ENCODE measurements at regions not wholly inside any gene's neighbourhood (a gene's known extent, or its start where the extent isn't known, plus 50 kb on each side); places are given as distances from the start of the nearest gene placed in this dataset.
"Not testable (repeated sequence)": the region's sequence is repeated elsewhere in the genome, so short reads cannot be mapped to it uniquely, and the experiment has no call there.

DNA sequence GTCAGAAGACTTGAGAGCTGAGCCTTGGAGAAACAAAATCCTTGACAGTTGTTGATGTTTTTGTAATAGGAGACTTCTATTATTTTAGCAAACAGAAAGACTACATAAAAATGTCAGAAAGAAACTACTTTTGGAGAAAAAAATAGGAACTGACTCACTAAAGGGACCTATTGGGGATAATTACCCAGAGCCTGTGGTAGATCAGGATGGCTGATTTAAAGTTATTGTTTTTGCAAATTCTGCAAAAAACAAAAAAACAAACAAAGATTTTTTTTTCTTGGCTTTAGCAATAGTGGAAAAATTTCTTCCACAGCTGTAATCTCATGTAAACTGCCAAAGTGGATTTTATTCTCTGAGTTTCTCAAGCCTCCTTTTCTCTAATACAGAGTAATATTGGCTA is 101.5 kb upstream of the SATB1 start:
- Histone ChIP-seq H3K4me1 (no peaks in the 10 kb centered on the region), H3K36me3 (no peaks in the 10 kb centered on the region), H3K27ac (no peak overlapping the region), H3K4me3 (no peak overlapping the region), H3K27me3 (no peaks in the 10 kb centered on the region), H3K9me3 (no peaks in the 10 kb centered on the region)
- intact Hi-C loops (cut with DNase I), result no loop called here
- TF ChIP-seq EP300 (IDR thresholded peaks at IDR 0.05) (no peak), POLR2A (IDR thresholded peaks at IDR 0.05) (no peak), POLR2AphosphoS5 (IDR thresholded peaks at IDR 0.05) (no peak)
- TF ChIP-seq, protein P1, sequence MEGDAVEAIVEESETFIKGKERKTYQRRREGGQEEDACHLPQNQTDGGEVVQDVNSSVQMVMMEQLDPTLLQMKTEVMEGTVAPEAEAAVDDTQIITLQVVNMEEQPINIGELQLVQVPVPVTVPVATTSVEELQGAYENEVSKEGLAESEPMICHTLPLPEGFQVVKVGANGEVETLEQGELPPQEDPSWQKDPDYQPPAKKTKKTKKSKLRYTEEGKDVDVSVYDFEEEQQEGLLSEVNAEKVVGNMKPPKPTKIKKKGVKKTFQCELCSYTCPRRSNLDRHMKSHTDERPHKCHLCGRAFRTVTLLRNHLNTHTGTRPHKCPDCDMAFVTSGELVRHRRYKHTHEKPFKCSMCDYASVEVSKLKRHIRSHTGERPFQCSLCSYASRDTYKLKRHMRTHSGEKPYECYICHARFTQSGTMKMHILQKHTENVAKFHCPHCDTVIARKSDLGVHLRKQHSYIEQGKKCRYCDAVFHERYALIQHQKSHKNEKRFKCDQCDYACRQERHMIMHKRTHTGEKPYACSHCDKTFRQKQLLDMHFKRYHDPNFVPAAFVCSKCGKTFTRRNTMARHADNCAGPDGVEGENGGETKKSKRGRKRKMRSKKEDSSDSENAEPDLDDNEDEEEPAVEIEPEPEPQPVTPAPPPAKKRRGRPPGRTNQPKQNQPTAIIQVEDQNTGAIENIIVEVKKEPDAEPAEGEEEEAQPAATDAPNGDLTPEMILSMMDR (IDR thresholded peaks at IDR 0.05), result no peak
- no peak for DNase-seq

DNA sequence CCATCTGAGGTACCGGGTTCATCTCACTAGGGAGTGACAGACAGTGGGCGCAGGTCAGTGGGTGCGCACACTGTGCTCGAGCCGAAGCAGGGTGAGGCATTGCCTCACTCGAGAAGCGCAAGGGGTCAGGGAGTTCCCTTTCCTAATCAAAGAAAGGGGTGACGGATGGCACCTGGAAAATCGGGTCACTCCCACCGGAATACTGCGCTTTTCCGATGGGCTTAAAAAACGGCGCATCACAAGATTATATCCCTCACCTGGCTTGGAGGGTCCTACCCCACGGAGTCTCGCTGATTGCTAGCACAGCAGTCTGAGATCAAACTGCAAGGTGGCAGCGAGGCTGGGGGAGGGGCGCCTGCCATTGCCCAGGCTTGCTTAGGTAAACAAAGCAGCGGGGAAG is 91.0 kb upstream of the SATB1 start:
- H3K27me3 ChIP-seq; H3K4me3 ChIP-seq; H3K4me1 ChIP-seq; intact Hi-C loops (cut with DNase I); DNase-seq; H3K36me3 ChIP-seq; H3K27ac ChIP-seq; H3K9me3 ChIP-seq: not testable (repeated sequence)
- 91 to 96% methylated on average over 17 to 19 of the region's 19 CpGs for WGBS, 2 donors

DNA sequence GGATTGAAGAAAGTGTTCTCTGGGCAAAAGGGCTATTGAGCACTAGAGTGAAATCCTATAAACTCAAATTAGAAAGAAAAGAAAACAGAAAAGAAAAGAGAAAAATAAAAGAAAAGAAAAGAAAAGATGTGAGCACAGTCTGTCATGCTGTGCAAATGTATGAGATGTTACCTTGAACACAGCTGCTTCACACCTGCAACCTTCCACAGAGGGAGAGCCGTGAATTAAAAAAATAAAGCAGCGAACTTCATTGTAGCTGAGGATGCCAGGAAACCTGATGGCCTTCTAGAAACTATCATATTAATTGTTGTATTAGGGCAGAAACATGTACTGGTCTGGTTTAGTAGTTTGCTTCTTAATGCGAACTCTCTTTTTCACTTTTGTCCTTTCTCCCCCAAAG is 88.0 kb upstream of the SATB1 start:
- intact Hi-C loops (cut with DNase I), result no loop called here
- TF ChIP-seq POLR2A (IDR thresholded peaks at IDR 0.05) (no peak), EP300 (IDR thresholded peaks at IDR 0.05) (no peak)

DNA sequence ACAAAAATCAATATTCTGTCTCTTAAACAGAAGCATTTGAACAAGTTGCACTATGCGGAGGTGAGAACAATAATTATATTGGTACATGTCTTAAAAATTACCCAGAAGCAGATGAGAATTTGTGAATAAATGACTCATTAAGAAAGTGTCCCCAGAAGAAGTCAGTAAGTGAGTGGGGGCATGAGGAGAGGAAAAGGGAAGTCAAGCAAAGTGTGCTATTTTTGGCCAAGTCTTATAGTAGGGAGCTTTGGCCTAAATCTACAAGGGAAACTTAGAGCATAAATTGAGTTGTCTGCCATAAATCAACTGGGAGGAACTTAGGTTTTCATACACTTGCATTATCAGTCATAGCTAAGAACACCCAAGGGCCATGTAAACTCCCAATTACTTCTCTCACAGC is 86.9 kb upstream of the SATB1 start:
- intact Hi-C loops (cut with DNase I), result no loop called here
- DNase-seq, result no peak
- no peak overlapping the region for H3K27ac ChIP-seq
- TF ChIP-seq EP300 (IDR thresholded peaks at IDR 0.05) (no peak), POLR2AphosphoS5 (IDR thresholded peaks at IDR 0.05) (no peak), POLR2A (IDR thresholded peaks at IDR 0.05) (no peak)
- TF ChIP-seq, protein P1 (IDR thresholded peaks at IDR 0.05), result no peak
- no peaks in the 10 kb centered on the region for H3K27me3 ChIP-seq
- H3K36me3 ChIP-seq, result no peaks in the 10 kb centered on the region
- H3K4me1 ChIP-seq, result no peaks in the 10 kb centered on the region
- H3K4me3 ChIP-seq, result no peak overlapping the region
- no peaks in the 10 kb centered on the region for H3K9me3 ChIP-seq
- WGBS, 2 donors, result 81 to 94% methylated on average over 1 of the region's 1 CpG

More for the DNA sequence above, 88.0 kb upstream of the SATB1 start:
- Histone ChIP-seq H3K27ac (no peak overlapping the region), H3K9me3 (no peaks in the 10 kb centered on the region), H3K4me1 (no peaks in the 10 kb centered on the region), H3K27me3 (no peaks in the 10 kb centered on the region), H3K4me3 (no peak overlapping the region), H3K36me3 (no peaks in the 10 kb centered on the region)
- WGBS, 2 donors, result 91 to 92% methylated on average over 3 of the region's 3 CpGs
- no peak for DNase-seq

DNA sequence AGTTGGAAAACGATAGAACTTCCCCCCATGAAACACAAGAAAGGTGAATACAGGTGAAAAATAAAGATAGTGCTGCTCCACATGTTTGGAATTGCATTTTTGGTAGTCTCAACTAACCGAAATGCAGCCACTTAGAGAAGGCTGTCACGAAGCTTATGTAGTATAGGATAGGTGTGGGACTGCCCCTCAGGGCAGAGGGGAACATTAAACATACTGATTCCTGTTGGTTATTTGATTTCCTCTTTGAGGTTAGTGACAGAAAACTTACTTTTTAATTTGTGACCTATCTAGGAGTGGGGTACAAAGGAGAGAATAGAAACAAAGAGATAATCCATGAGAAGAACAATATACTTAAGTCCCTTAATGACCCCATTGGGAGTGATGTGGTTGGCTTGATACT is 85.8 kb upstream of the SATB1 start:
- H3K27me3 ChIP-seq, result no peaks in the 10 kb centered on the region
- H3K27ac ChIP-seq, result no peak overlapping the region
- no peaks in the 10 kb centered on the region for H3K36me3 ChIP-seq
- TF ChIP-seq POLR2A (IDR thresholded peaks at IDR 0.05), result no peak
- TF ChIP-seq, protein P1 (IDR thresholded peaks at IDR 0.05), result no peak
- TF ChIP-seq POLR2AphosphoS5 (IDR thresholded peaks at IDR 0.05), result no peak
- no peak for TF ChIP-seq EP300 (IDR thresholded peaks at IDR 0.05)
- H3K4me1 ChIP-seq, result no peaks in the 10 kb centered on the region
- intact Hi-C loops (cut with DNase I), result no loop called here
- no peak for DNase-seq
- no peak overlapping the region for H3K4me3 ChIP-seq
- 84 to 96% methylated on average over 3 of the region's 3 CpGs for WGBS, 2 donors
- no peaks in the 10 kb centered on the region for H3K9me3 ChIP-seq

DNA sequence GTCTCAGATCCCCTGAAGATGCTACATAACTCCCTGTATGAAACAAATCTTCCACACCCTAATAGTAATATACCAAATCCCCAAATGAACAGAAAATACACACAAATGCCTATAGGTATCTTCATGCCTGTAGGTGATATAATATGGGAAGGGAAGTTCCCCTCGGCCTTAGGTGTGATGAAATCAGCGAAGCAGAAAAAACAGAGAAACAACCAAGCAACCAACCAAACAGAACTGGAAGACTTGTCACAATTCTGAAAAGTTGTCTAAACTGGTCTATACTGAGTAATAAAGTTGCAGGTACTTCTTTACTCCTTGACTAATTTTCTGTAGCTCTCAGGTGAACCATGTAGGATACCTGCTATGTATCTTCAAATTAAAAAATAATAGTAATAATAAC is 82.2 kb upstream of the SATB1 start:
- Histone ChIP-seq H3K4me1 (no peaks in the 10 kb centered on the region), H3K4me3 (no peak overlapping the region), H3K27ac (no peak overlapping the region), H3K9me3 (no peaks in the 10 kb centered on the region), H3K27me3 (peaks cover 0 to 3% (median 0%) of the 10 kb centered on the region in 3 donors), H3K36me3 (no peaks in the 10 kb centered on the region)
- WGBS, 2 donors, result 83 to 90% methylated on average over 2 of the region's 2 CpGs
- intact Hi-C loops (cut with DNase I), result no loop called here
- no peak for TF ChIP-seq POLR2AphosphoS5 (IDR thresholded peaks at IDR 0.05)
- no peak for TF ChIP-seq EP300 (IDR thresholded peaks at IDR 0.05)
- TF ChIP-seq, protein P1 (IDR thresholded peaks at IDR 0.05), result no peak
- no peak for TF ChIP-seq POLR2A (IDR thresholded peaks at IDR 0.05)
- no peak for DNase-seq

Measured in sigmoid colon (tissue), 6 donors.